SH-SY5Y (cell line): ENCODE measurements at regions not wholly inside any gene's neighbourhood (a gene's known extent, or its start where the extent isn't known, plus 50 kb on each side); places are given as distances from the start of the nearest gene placed in this dataset.

Experiments
- GATA2 ChIP-seq: IDR thresholded peaks from 2 replicates; pipeline ENCODE4 v1.6.1; 2011; ENCODE audit warnings: mild to moderate bottlenecking, low read depth, low read length
- GATA3 ChIP-seq: IDR thresholded peaks from 2 replicates; pipeline ENCODE4 v1.6.1; 2011; ENCODE audit warnings: low read depth, mild to moderate bottlenecking, low read length, moderate library complexity

DNA sequence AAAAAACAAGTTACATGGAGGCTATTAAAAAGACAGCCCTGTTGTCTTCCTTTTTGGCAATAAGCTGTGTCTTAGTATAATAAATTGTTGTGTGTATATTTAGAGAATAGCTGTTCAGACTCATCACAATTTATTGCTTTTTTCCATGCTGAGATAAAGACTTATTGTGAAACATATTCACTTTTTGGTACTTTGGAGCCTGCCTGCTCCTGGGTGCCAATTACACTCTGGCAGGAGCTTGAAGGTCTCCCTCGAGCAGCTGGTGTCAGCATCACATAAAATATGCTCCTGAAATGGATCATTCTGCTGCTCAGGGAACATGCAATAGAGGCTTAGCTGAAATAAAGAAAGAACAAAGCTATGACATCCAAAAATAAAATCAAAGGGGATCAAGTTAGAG lies 211.6 kb upstream of the DKK2 start:
- TF ChIP-seq GATA2 (no peak), GATA3 (no peak)
